Cardiac fibroblast (primary cell): ENCODE measurements at regions not wholly inside any gene's neighbourhood (a gene's known extent, or its start where the extent isn't known, plus 50 kb on each side); places are given as distances from the start of the nearest gene placed in this dataset.

Experiments
- DNase-seq, 2 donors: peaks; one replicate each; pipeline versions ENCODE4 v3.0.0 to v3.0.0-alpha.2; 2010; ENCODE audit warnings: low read depth in 2 of 2
- H3K4me3 ChIP-seq, 2 donors: replicated peaks in 1 of 2; 1 replicate in 1 of 2; 2 replicates in 1 of 2; pipeline ENCODE4 v1.5.1; 2011; ENCODE audit warnings: low read depth in 2 of 2, low read length in 2 of 2, mild to moderate bottlenecking in 2 of 2, moderate library complexity in 1 of 2
- TF ChIP-seq, protein P1 (sequence below): IDR thresholded peaks from one replicate; pipeline ENCODE4 v1.5.1; 2011; ENCODE audit warnings: low read depth, mild to moderate bottlenecking, low read length, inconsistent platforms

DNA sequence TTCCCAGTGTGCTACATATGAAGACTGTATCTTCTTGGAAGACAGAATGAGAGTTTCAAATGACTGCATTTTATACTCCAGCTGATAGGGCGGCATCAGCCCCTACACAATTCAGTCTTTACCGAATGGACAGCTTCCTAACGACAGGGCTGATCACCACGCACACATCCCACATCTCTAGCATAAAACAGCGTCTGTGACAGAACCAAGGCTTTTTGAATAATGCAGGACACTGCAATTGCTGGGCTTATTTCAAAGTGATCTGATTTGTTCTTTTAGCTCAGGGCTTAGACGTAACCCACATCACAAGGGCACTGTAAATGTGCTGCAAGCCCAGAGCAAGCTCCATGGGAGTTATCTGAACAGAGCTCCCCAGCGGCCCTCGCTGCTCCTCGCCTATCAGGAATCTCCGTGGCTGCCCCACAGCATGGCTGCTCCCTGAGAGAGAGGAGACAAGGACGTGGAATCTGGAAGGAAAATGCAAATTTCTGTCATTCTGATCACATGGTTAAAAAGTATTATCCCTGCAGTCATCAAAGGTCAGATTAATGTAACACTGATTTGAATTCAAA lies 158.5 kb upstream of the ALKAL2 start:
- no peak overlapping the region for H3K4me3 ChIP-seq
- no peak for DNase-seq
- TF ChIP-seq, protein P1, sequence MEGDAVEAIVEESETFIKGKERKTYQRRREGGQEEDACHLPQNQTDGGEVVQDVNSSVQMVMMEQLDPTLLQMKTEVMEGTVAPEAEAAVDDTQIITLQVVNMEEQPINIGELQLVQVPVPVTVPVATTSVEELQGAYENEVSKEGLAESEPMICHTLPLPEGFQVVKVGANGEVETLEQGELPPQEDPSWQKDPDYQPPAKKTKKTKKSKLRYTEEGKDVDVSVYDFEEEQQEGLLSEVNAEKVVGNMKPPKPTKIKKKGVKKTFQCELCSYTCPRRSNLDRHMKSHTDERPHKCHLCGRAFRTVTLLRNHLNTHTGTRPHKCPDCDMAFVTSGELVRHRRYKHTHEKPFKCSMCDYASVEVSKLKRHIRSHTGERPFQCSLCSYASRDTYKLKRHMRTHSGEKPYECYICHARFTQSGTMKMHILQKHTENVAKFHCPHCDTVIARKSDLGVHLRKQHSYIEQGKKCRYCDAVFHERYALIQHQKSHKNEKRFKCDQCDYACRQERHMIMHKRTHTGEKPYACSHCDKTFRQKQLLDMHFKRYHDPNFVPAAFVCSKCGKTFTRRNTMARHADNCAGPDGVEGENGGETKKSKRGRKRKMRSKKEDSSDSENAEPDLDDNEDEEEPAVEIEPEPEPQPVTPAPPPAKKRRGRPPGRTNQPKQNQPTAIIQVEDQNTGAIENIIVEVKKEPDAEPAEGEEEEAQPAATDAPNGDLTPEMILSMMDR, result no peak

DNA sequence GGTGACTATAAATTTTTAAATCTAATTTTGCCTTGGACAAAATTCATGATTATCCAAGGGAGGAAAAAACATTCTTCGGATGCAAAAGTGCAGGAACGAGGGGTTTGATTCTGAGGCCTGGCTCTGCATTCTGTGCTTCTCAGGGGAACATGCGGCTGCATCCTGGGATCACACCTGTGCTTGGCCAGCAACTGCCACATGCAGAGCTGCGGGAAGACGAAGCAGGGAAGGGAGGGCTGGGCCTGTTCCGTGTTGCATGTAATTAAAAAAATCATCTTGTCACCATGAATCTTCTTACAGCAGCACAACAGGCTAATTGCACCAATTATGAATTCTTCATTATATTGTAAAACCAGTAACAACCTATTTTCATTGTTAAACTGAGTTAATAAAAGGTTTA lies 158.0 kb upstream of the ALKAL2 start:
- H3K4me3 ChIP-seq, result no peak overlapping the region
- DNase-seq, result no peak
- TF ChIP-seq, protein P1, result no peak

DNA sequence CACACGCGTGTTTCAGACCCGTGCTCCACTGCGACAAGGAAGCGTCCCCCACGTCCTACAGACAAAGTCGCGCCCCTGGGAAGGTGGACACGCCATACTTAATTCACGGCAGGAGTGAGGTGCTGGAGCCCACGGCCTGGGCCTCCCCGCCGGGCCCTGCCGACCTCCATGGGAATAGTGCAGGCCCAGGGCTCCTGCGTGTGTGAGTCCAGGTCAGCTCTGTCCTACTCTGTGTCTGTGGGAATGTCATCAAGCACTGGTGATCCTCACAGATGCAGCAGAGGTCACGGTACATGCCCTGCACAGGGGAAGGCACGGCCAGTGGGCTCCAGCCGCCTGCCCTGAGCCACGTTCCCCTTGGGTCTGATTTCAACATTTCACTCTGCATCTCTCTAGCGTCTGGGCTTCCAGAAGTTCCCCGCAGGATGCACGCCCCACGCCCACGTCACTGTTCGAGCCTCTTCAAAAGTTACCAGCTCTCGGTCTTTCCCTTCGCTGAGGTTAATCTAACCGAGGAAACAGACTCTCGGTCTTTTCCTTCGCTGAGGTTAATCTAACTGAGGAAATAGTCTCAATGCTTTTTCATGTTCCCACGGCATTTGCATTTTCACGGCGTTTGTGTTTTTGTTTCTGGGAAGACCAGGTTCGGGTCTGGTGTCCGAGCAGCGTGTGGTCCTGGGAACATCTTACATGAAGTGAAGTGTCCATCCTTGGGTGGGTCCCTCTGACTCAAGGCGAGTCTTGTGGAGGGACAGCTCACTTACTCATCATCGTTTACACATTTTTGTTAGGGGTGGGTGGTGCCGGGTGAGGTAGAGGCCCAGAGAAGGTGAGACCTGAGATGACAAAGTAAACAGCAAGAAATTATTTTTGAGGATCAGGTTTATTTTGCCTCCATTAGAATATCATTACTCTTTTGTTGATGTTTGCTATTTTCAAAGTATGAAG lies 157.3 kb upstream of the ALKAL2 start:
- H3K4me3 ChIP-seq, result no peak overlapping the region
- TF ChIP-seq, protein P1, result no peak
- no peak for DNase-seq

DNA sequence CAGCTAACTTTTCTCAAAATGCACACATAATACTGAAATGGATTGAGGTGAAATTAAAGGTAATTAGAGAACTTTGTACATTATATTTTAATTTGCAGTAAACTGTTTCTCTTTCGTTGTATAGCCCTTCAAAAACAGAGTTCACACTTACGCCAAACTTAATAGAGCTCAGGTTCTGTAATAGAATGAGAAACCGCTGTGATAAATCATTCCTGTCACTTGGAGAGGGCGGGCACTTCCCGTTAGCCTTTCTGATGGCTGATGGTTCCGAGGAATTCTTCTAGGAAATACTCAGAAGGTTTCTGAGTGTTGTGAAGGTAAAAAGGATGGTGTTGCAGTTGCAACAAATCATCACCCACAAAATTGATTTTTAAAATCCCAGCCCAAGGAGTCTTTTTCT lies 155.8 kb upstream of the ALKAL2 start:
- no peak overlapping the region for H3K4me3 ChIP-seq
- no peak for DNase-seq
- TF ChIP-seq, protein P1, result no peak

DNA sequence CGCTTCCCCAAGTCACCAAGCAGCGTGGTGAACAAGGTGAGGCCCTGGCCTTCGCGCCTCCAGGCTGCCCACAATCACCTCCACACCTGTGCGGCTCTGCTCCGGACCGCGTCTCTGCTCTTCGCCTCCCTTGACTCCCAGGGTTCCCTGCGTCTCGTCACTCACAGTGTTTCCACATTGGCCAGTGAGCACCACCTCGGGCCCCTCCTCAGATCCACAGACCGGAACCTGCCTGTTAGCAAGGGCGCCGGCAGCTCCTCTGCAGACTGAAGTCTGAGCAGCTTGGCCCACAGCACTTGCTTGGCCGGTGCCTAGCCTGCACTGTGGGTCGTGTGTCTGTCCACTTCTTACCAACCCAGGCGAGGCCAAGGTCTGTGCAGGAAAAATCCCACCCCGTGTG lies 155.3 kb upstream of the ALKAL2 start:
- H3K4me3 ChIP-seq, result no peak overlapping the region
- TF ChIP-seq, protein P1, result no peak
- DNase-seq, result no peak

DNA sequence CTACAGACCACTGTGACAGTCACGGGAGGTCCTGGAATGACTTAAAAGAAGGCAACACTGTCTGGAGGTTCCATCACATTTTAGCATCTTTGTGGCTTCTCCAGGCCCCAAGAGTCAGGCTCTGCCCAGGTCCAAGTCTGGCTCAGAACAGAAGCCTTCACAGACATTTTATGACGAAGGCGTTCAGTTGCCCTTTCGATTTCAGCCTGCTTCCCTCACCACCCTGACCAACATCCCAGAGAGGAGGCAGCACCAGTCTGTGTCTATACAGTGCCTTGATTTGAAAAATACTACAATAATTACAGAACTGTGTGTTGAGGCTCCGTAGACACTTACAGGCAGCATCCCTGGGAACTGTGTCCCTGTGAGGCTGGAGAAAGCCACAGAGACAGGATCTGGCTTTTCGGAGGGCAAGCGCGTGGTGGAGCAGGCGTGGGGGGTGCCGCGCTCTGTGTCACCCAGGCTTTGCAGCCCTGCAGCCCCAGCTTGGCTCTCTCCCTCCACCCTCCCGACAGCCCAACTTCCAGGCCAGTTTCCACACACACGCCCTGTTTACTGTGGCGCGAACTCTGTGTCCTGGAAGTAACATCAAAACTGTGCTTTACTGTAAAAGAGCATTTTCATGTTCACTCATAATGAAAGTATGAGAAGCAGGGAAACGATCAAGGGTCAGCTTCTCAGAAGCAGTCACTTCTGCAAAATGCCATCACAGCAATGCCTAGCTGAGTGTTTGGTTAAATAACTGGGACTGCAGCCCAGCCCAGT lies 153.5 kb upstream of the ALKAL2 start:
- TF ChIP-seq, protein P1, result no peak
- DNase-seq, result no peak
- H3K4me3 ChIP-seq, result no peak overlapping the region
